ENCODE measurements at regions not wholly inside any gene's neighbourhood (a gene's known extent, or its start where the extent isn't known, plus 50 kb on each side); places are given as distances from the start of the nearest gene placed in this dataset.

DNA sequence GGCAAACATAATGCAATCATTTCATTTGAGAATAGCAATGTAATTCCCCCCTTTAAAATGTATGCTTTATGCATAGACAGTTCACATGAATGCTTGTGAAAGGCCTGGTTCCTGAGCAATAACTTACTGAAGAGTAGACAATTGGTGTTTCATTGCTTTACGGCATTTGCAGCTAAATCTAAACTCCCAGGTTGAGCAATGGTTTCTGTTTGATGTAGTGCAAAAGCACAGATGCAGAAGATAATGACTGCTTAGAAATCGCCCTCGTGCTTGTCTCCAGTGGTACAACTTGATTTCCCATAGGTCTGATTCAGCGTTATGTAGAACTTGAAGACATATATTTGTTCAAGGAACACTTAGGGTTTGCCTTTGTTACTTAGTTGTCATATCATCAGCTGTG is 1018.3 kb downstream of the DIAPH3 start (continued):
- TF ChIP-seq, protein P1, sequence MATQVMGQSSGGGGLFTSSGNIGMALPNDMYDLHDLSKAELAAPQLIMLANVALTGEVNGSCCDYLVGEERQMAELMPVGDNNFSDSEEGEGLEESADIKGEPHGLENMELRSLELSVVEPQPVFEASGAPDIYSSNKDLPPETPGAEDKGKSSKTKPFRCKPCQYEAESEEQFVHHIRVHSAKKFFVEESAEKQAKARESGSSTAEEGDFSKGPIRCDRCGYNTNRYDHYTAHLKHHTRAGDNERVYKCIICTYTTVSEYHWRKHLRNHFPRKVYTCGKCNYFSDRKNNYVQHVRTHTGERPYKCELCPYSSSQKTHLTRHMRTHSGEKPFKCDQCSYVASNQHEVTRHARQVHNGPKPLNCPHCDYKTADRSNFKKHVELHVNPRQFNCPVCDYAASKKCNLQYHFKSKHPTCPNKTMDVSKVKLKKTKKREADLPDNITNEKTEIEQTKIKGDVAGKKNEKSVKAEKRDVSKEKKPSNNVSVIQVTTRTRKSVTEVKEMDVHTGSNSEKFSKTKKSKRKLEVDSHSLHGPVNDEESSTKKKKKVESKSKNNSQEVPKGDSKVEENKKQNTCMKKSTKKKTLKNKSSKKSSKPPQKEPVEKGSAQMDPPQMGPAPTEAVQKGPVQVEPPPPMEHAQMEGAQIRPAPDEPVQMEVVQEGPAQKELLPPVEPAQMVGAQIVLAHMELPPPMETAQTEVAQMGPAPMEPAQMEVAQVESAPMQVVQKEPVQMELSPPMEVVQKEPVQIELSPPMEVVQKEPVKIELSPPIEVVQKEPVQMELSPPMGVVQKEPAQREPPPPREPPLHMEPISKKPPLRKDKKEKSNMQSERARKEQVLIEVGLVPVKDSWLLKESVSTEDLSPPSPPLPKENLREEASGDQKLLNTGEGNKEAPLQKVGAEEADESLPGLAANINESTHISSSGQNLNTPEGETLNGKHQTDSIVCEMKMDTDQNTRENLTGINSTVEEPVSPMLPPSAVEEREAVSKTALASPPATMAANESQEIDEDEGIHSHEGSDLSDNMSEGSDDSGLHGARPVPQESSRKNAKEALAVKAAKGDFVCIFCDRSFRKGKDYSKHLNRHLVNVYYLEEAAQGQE (IDR thresholded peaks at IDR 0.05), result no peak
- TF ChIP-seq FOXA2 (IDR thresholded peaks at IDR 0.05) (no peak), NR2F2 (IDR thresholded peaks at IDR 0.05) (no peak), HNF4A (conservative IDR thresholded peaks at IDR 0.05) (no peak), JUND (IDR thresholded peaks at IDR 0.05) (no peak), FOXA1 (IDR thresholded peaks at IDR 0.05) (no peak), EGR1 (IDR thresholded peaks at IDR 0.05; ENCODE audit: low read depth in 2 of 2) (no peak), HNF4G (IDR thresholded peaks at IDR 0.05) (no peak)

DNA sequence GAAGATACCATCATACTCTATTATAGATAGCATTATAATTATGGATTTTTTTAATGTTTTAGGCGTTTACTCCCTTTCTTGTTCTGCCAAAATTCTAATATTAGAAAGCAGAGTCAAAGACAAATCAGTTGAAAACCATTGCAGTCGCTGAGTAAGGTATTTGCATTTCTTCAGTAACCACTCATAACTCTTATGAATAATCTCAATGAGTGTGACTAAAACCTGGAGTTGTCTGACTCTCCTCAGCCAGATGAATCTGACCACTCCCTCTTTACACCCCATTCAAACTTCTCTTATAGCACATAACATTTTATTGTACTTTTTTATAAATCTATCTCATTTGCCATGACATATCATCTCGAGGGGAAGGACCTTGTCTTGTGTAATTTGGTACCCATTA is 1006.5 kb downstream of the DIAPH3 start:
- DNase-seq (ENCODE audit: low spot score), result no peak
- TF ChIP-seq YY1 (IDR thresholded peaks at IDR 0.05), result no peak
- no peak for TF ChIP-seq EGR1 (IDR thresholded peaks at IDR 0.05; ENCODE audit: low read depth in 2 of 2)
- no peak for TF ChIP-seq FOXA1 (IDR thresholded peaks at IDR 0.05)
- no peak for TF ChIP-seq RXRA (IDR thresholded peaks at IDR 0.05)
- TF ChIP-seq, protein P2, sequence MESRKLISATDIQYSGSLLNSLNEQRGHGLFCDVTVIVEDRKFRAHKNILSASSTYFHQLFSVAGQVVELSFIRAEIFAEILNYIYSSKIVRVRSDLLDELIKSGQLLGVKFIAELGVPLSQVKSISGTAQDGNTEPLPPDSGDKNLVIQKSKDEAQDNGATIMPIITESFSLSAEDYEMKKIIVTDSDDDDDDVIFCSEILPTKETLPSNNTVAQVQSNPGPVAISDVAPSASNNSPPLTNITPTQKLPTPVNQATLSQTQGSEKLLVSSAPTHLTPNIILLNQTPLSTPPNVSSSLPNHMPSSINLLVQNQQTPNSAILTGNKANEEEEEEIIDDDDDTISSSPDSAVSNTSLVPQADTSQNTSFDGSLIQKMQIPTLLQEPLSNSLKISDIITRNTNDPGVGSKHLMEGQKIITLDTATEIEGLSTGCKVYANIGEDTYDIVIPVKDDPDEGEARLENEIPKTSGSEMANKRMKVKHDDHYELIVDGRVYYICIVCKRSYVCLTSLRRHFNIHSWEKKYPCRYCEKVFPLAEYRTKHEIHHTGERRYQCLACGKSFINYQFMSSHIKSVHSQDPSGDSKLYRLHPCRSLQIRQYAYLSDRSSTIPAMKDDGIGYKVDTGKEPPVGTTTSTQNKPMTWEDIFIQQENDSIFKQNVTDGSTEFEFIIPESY (IDR thresholded peaks at IDR 0.05), result no peak
- TF ChIP-seq JUND (IDR thresholded peaks at IDR 0.05), result no peak
- TF ChIP-seq HNF4A (conservative IDR thresholded peaks at IDR 0.05), result no peak
- TF ChIP-seq, protein P3, sequence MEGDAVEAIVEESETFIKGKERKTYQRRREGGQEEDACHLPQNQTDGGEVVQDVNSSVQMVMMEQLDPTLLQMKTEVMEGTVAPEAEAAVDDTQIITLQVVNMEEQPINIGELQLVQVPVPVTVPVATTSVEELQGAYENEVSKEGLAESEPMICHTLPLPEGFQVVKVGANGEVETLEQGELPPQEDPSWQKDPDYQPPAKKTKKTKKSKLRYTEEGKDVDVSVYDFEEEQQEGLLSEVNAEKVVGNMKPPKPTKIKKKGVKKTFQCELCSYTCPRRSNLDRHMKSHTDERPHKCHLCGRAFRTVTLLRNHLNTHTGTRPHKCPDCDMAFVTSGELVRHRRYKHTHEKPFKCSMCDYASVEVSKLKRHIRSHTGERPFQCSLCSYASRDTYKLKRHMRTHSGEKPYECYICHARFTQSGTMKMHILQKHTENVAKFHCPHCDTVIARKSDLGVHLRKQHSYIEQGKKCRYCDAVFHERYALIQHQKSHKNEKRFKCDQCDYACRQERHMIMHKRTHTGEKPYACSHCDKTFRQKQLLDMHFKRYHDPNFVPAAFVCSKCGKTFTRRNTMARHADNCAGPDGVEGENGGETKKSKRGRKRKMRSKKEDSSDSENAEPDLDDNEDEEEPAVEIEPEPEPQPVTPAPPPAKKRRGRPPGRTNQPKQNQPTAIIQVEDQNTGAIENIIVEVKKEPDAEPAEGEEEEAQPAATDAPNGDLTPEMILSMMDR (IDR thresholded peaks at IDR 0.05; ENCODE audit: low read depth, low read length, missing input control), result no peak
- TF ChIP-seq, protein P1 (IDR thresholded peaks at IDR 0.05), result no peak
- TF ChIP-seq GABPA (IDR thresholded peaks at IDR 0.05 in 1 of 2, conservative IDR thresholded peaks at IDR 0.05 in 1 of 2), result no peak
- TF ChIP-seq, protein P4, sequence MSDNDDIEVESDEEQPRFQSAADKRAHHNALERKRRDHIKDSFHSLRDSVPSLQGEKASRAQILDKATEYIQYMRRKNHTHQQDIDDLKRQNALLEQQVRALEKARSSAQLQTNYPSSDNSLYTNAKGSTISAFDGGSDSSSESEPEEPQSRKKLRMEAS (IDR thresholded peaks at IDR 0.05), result no peak
- TF ChIP-seq TAF1 (conservative IDR thresholded peaks at IDR 0.05), result no peak
- TF ChIP-seq NR2F2 (IDR thresholded peaks at IDR 0.05), result no peak
- H3K27me3 ChIP-seq (ENCODE audit: control insufficient read depth in 4 of 4, insufficient read depth in 4 of 4, low read length in 3 of 4), result peaks cover 0 to 4% (median 0%) of the 10 kb centered on the region in 4 donors
- no peak overlapping the region for H3K4me3 ChIP-seq (ENCODE audit: low read depth in 1 of 3, low read length in 3 of 3)
- no peak overlapping the region for H3K27ac ChIP-seq (ENCODE audit: low read depth in 1 of 2, low read length in 2 of 2)
- H3K36me3 ChIP-seq (ENCODE audit: control insufficient read depth in 4 of 4, insufficient read depth in 3 of 4, low read depth in 1 of 4, low read length in 3 of 4), result peaks cover 0 to 2% (median 0%) of the 10 kb centered on the region in 4 donors
- H3K4me1 ChIP-seq (ENCODE audit: control insufficient read depth in 4 of 4, insufficient read depth in 4 of 4, low read length in 3 of 4), result no peaks in the 10 kb centered on the region
- no peak overlapping the region for H3K9ac ChIP-seq (ENCODE audit: low read depth in 1 of 2, low read length in 2 of 2)
- WGBS, result 54% methylated on average over 3 of the region's 3 CpGs
- H3K9me3 ChIP-seq (ENCODE audit: control insufficient read depth in 4 of 4, low read length in 3 of 4), result no peaks in the 10 kb centered on the region
